GM23248 (cell line): ENCODE measurements at regions not wholly inside any gene's neighbourhood (a gene's known extent, or its start where the extent isn't known, plus 50 kb on each side); places are given as distances from the start of the nearest gene placed in this dataset.

ENCODE experiments used
- DNase-seq: peaks from one replicate; pipeline ENCODE4 v3.0.0-alpha.2; 2015
- H2AFZ ChIP-seq: fragments of 200-600 bp; sonication (generic); 2 replicates; pipeline ENCODE4 v1.6.1; 2016; ENCODE audit warnings: antibody characterized with exemption
- H3F3A ChIP-seq: fragments of 200-600 bp; sonication (generic); 2 replicates; pipeline ENCODE4 v1.6.1; 2016; ENCODE audit warnings: mild to moderate bottlenecking, antibody characterized with exemption, mixed run types; ENCODE audit not compliant: insufficient read depth
- H3K27ac ChIP-seq: fragments of 200-600 bp; sonication (generic); 2 replicates; pipeline ENCODE4 v1.5.1; 2016; ENCODE audit warnings: mild to moderate bottlenecking
- H3K27me3 ChIP-seq: fragments of 200-600 bp; sonication (generic); replicated peaks from 2 replicates; pipeline ENCODE4 v1.6.1; 2016; ENCODE audit warnings: mild to moderate bottlenecking; ENCODE audit not compliant: insufficient read depth
- H3K36me3 ChIP-seq: fragments of 200-600 bp; sonication (generic); 2 replicates; pipeline ENCODE4 v1.6.1; 2016; ENCODE audit warnings: low read depth, mild to moderate bottlenecking
- H3K4me1 ChIP-seq: fragments of 200-600 bp; sonication (generic); 2 replicates; pipeline ENCODE4 v1.6.1; 2016; ENCODE audit warnings: mild to moderate bottlenecking; ENCODE audit not compliant: insufficient read depth
- H3K4me2 ChIP-seq: fragments of 200-600 bp; sonication (generic); one replicate; pipeline ENCODE4 v1.6.1; 2016; ENCODE audit warnings: mild to moderate bottlenecking; ENCODE audit not compliant: unreplicated experiment
- H3K4me3 ChIP-seq: fragments of 200-600 bp; sonication (generic); 2 replicates; pipeline ENCODE4 v1.5.1; 2016; ENCODE audit warnings: mild to moderate bottlenecking
- H3K79me2 ChIP-seq: fragments of 200-600 bp; sonication (generic); 2 replicates; pipeline ENCODE4 v1.6.1; 2016; ENCODE audit warnings: mild to moderate bottlenecking; ENCODE audit not compliant: insufficient read depth
- H3K9ac ChIP-seq: fragments of 200-600 bp; sonication (generic); 2 replicates; pipeline ENCODE4 v1.6.1; 2016; ENCODE audit warnings: mild to moderate bottlenecking
- H3K9me2 ChIP-seq: fragments of 200-600 bp; sonication (generic); 2 replicates; pipeline ENCODE4 v1.6.1; 2016; ENCODE audit warnings: mixed run types, mild to moderate bottlenecking, moderate library complexity; ENCODE audit not compliant: insufficient read depth
- H3K9me3 ChIP-seq: fragments of 200-600 bp; sonication (generic); one replicate; pipeline ENCODE4 v1.6.1; 2017; ENCODE audit warnings: low read depth
- H4K20me1 ChIP-seq: fragments of 200-600 bp; sonication (generic); 2 replicates; pipeline ENCODE4 v1.6.0; 2016; ENCODE audit not compliant: insufficient read depth
- EZH2 ChIP-seq: fragments of 200-600 bp; sonication (generic); IDR thresholded peaks from 2 replicates; pipeline ENCODE4 v1.6.1; 2018; ENCODE audit warnings: antibody characterized with exemption, mild to moderate bottlenecking; ENCODE audit not compliant: insufficient read depth, poor library complexity, severe bottlenecking
- EZH2phosphoT487 ChIP-seq: fragments of 200-600 bp; sonication (generic); IDR thresholded peaks from 2 replicates; pipeline ENCODE4 v1.6.1; 2018; ENCODE audit warnings: antibody characterized with exemption, moderate library complexity, mild to moderate bottlenecking, low read depth; ENCODE audit not compliant: insufficient read depth
- WGBS, 2 experiments: methylation state at CpG; one replicate each; pipeline ENCODE4 v1.1.6; 2015 to 2017; ENCODE audit warnings: low lambda C conversion rate in 2 of 2, low coverage in 1 of 2; ENCODE audit errors: missing lambda C conversion rate in 2 of 2; 5-methylcytosine and 5-hydroxymethylcytosine counted together
- in situ Hi-C: fragments of 300-500 bp; cut with MboI; formaldehyde crosslinking; loops from 2 replicates; pipeline ENCODE4 v1.15.0; 2020

GRCh38 chr16:63192980-63193379, 1156.7 kb upstream of the CDH8 start:
- Histone ChIP-seq H2AFZ (no peak overlapping the region), H3K4me3 (no peak overlapping the region), H3K79me2 (no peaks in the 10 kb centered on the region), H3K4me2 (no peak overlapping the region), H3K9me3 (no peaks in the 10 kb centered on the region), H3K27ac (no peak overlapping the region), H3K27me3 (no peaks in the 10 kb centered on the region), H3K36me3 (no peaks in the 10 kb centered on the region), H3K4me1 (no peaks in the 10 kb centered on the region), H4K20me1 (no peaks in the 10 kb centered on the region), H3F3A (no peaks in the 10 kb centered on the region), H3K9me2 (no peaks in the 10 kb centered on the region), H3K9ac (no peak overlapping the region)
- WGBS, 2 experiments, result 3 to 6% methylated on average over 3 of the region's 3 CpGs
- in situ Hi-C loops, result no loop called here
- TF ChIP-seq EZH2phosphoT487, result no peak
- DNase-seq, result no peak

- H3F3A ChIP-seq, result no peaks in the 10 kb centered on the region
- TF ChIP-seq EZH2 (no peak), EZH2phosphoT487 (no peak)
- H2AFZ ChIP-seq, result no peak overlapping the region
- no peak overlapping the region for H3K4me3 ChIP-seq
- H3K9me2 ChIP-seq, result no peaks in the 10 kb centered on the region
- in situ Hi-C loops, result no loop called here
- H3K36me3 ChIP-seq, result no peaks in the 10 kb centered on the region
- no peaks in the 10 kb centered on the region for H3K79me2 ChIP-seq
- H3K27ac ChIP-seq, result no peak overlapping the region
- no peak for DNase-seq
- WGBS, 2 experiments, result 24 to 28% methylated on average over 7 of the region's 7 CpGs
- no peaks in the 10 kb centered on the region for H4K20me1 ChIP-seq
- H3K9me3 ChIP-seq, result no peaks in the 10 kb centered on the region
- H3K9ac ChIP-seq, result no peak overlapping the region
- H3K4me1 ChIP-seq, result no peaks in the 10 kb centered on the region
- no peak overlapping the region for H3K4me2 ChIP-seq
- no peaks in the 10 kb centered on the region for H3K27me3 ChIP-seq
These were observed 1152.0 kb upstream of the CDH8 start for GRCh38 chr16:63188086-63188771.

GRCh38 chr16:63187638-63188037, 1151.4 kb upstream of the CDH8 start:
- 16 to 21% methylated on average over 3 of the region's 3 CpGs for WGBS, 2 experiments
- Histone ChIP-seq H3K4me3 (no peak overlapping the region), H3K9me3 (no peaks in the 10 kb centered on the region), H3K79me2 (no peaks in the 10 kb centered on the region), H3K4me1 (no peaks in the 10 kb centered on the region), H3K9me2 (no peaks in the 10 kb centered on the region), H3K4me2 (no peak overlapping the region), H2AFZ (no peak overlapping the region), H3K27me3 (no peaks in the 10 kb centered on the region), H3K36me3 (no peaks in the 10 kb centered on the region), H3K27ac (no peak overlapping the region), H3F3A (no peaks in the 10 kb centered on the region), H4K20me1 (no peaks in the 10 kb centered on the region), H3K9ac (no peak overlapping the region)
- TF ChIP-seq EZH2 (no peak), EZH2phosphoT487 (no peak)
- in situ Hi-C loops, result no loop called here
- DNase-seq, result no peak

GRCh38 chr16:63185235-63185780, 1149.1 kb upstream of the CDH8 start:
- Histone ChIP-seq H3F3A (no peaks in the 10 kb centered on the region), H3K9ac (no peak overlapping the region), H3K79me2 (no peaks in the 10 kb centered on the region), H3K27me3 (no peaks in the 10 kb centered on the region), H3K9me3 (no peaks in the 10 kb centered on the region), H4K20me1 (no peaks in the 10 kb centered on the region), H3K4me2 (no peak overlapping the region), H3K9me2 (no peaks in the 10 kb centered on the region), H3K4me1 (no peaks in the 10 kb centered on the region), H3K4me3 (no peak overlapping the region), H2AFZ (no peak overlapping the region), H3K27ac (no peak overlapping the region), H3K36me3 (no peaks in the 10 kb centered on the region)
- 13 to 17% methylated on average over 4 of the region's 4 CpGs for WGBS, 2 experiments
- DNase-seq, result no peak
- TF ChIP-seq EZH2phosphoT487 (no peak), EZH2 (no peak)
- in situ Hi-C loops, result no loop called here
